D721Med (cell line): ENCODE measurements at regions not wholly inside any gene's neighbourhood (a gene's known extent, or its start where the extent isn't known, plus 50 kb on each side); places are given as distances from the start of the nearest gene placed in this dataset.
"Not testable (repeated sequence)": the region's sequence is repeated elsewhere in the genome, so short reads cannot be mapped to it uniquely, and the experiment has no call there.

Experiments used
- DNase-seq: peaks from one replicate; pipeline ENCODE4 v3.0.0; 2011; ENCODE audit warnings: low spot score; ENCODE audit not compliant: insufficient read length
- FAIRE-seq: peaks from 2 replicates; lab custom pipeline; 2011; peaks lifted over from hg19 to GRCh38; lab: Jason Lieb, UNC

DNA sequence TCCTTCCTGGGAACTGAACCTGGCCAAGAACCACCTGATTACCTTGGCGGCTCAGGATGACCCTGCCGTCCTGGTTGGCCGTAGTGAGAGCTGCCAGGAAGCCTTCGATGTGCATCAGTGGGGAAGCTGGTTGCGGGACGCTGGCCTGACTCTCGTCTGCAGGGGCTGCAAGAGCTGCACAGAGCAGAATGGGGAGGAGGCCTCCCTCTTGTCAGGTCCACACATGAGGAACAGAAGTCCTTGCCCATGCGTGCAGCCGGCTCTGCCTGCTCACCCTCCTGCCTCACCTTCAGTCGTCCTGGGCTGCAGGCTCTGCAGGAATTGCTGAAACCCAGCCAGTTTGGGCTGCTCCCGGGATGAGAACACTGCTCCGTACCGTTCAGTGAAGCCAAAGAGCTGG lies 182.3 kb downstream of the KLRB1 start:
- not testable (repeated sequence) for DNase-seq, FAIRE-seq

DNA sequence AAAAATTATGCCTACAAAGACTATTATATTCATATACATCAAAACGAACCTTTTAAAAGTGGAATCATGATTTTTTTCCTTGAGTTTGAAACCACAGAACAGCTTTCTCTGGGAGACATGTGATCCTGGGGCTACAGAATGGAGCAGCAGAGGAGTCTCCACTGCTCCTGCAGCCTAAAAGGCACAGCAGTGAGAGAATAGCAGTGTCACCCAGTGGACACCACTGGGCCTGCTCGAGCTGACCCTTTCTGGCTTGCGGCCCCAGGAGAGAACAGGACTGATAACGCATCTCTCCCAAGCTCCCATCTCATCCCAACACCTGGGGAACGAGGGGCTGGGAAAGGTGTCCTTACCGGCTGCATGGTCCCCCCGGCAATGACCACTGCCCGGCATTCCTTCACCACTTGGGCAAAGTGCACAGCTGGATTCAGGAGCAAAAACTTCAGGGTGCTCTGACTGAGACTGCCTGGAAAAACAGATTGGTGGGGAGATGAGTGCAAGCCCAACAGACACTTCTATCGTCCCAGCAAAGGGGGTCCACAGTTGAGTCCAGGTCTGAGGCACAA lies 183.5 kb downstream of the KLRB1 start:
- FAIRE-seq, DNase-seq: not testable (repeated sequence)

DNA sequence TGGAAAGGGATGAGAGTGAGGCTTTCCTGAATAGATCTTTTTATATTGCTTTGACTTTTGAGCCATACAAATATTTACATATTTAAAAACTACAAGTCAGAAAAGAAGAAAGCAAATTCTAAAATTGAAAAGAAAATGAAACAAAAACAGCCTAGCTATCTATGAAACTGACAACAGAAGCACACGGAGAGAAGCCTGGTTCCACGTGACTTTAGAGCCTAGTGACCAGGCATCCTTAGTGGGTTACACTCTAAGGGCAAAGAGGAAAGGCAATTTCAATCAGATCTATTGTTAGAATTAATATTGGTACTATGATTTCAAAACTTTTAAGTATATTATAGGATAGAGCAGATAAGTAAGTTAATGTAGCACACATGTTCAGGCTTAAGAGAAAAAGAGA lies 185.0 kb downstream of the KLRB1 start:
- FAIRE-seq, DNase-seq: not testable (repeated sequence)

DNA sequence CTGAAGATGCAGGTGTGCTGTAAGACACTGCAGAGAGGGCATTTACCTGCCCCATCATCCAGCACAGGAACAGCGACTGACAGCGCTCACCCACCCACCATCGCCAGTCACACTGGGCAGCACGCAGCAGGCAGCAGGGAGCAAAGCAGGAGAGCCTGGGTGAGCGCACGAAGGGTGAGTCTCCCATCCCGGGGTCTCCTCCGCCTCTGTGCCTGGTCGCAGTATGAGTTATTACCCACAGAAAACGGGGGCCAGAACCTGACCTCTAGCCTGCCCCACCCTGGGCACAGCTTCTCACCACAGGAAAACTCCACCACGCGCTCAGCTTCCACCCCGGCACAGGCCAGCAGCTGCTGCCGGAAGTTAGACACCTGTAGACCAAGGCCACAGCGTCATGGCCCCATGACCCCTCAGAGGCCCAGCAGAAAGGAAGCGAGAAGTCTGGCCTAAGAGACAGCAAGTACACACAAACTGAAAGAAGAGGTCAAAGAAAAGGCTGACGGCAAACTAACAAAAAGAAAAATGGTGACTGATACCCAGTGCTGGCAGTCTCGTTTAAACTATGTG lies 186.1 kb downstream of the KLRB1 start:
- FAIRE-seq, DNase-seq: not testable (repeated sequence)

DNA sequence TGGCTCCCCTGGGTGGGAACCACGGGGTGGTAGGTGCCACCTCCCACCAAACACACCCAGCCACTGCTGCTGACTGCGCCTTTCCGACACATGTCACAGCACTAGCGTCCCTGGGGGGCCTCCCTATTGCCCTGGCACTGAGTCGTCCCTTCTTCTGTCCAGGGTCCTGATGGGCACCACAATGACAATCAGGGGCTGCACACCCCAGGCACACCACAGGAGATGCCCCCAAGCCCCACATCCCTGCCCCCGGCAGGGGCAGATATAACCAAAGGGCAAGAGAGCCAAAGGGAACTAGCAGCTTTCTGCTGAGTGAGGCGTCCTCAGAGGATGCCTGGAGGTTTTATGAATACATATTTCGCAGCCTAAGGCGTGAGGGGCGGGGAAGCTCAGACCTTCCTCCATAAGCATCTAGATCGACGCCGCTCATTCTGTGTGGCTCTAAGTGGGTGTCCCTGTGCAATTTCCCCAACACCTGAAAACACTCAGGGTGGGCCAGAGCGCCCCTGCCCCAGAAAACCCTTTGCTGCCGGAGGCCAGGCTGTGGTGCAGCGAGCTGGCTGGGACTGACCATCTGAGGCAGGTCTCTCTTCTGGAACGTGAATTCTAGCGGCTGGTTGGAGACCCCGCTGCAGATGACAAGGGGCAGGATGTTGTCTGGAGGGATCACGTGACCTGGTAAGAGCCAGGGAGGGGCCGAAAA lies 186.7 kb downstream of the KLRB1 start:
- not testable (repeated sequence) for DNase-seq, FAIRE-seq

DNA sequence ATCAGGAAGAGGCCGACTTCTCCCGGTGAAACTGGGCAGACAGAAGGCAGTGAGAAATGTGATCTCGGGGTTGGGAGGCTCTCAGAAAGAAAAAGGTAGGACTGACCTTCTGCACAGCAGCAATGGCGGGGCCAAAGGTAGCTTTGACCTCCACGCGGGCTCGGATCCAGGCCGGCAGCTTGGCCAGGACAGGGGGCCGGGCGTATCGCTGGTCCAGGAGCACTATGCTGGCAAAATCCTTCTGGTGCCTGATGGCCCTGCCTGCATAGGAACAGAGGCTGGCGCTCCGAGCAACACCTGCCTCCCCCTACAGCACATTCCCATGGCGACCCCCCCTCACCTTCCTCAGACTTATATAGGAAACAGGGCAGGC lies 189.1 kb downstream of the KLRB1 start:
- FAIRE-seq, DNase-seq: not testable (repeated sequence)

DNA sequence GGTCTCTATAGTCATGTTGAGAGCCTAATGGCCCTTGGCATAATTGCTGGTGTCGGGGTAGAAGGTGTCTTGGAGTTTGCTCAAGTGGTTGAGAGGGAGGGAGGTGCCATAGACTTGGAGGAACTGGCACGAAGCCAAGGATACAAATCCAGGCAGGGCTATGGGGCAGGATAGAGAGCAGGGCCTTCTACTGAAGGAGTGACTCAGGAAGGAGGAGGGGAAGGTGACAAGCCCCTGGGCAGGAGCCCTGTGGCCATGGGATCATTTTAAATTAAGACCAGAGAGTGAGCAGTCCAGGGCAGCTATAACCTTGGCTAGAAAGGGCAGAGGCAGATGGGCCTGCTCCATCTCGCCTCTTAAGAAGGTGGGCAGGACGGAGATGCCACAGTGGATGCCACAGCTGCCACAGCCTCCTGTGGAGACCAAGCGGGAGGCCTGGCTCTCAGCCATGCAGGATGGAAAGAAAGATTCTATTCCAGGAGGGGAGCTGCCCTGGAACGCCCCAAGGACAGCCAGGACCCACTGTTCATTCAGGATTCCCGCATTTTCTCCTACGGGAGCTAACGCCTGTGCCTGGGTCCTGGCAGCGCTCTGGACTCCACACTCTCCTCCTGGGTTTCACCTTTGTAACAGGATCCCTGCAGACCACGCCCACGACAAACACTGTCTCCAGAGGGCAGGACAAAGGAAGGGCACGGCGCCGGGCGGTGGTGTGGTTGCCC lies 189.6 kb downstream of the KLRB1 start:
- not testable (repeated sequence) for DNase-seq, FAIRE-seq

DNA sequence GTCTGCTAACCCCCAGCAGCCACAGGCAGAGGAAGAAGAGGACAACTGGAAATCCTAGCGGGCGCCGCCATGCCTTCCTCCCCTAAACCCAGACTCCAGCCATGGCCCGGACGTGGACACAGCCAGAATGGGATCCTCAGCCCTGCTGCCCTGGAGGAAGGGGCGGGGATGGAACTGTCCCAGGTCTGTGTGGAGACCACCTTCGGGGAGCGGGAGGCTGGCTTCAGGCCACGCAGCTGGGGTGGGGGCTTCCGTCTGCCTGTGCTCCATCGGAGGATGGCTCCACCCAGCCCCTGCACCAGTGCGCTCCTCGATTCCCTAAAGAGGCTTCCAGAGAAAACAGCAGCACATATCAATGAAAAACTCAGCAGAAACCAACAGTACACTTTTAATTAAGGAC lies 190.4 kb downstream of the KLRB1 start:
- not testable (repeated sequence) for FAIRE-seq

DNA sequence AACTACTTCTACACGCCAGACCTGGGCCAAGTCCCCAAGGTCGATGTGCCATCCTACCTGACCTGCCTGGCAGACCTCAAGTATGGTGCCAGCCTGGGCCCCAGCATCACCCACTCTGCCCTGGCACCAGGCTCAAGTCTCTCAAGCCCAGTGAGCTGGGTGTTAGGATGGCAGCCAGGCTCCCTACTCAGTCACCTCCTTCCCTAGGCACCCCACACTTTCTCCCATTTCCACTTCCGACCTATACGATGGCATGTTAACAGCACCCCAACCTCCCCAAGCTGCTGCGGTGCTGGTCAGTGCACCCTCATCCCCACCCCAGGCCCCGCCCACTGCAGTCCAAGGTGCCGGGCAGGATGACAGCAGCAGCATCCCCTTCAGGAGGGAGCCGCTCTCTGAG lies 191.4 kb downstream of the KLRB1 start:
- not testable (repeated sequence) for FAIRE-seq, DNase-seq

More for the DNA sequence above, 190.4 kb downstream of the KLRB1 start:
- not testable (repeated sequence) for DNase-seq

DNA sequence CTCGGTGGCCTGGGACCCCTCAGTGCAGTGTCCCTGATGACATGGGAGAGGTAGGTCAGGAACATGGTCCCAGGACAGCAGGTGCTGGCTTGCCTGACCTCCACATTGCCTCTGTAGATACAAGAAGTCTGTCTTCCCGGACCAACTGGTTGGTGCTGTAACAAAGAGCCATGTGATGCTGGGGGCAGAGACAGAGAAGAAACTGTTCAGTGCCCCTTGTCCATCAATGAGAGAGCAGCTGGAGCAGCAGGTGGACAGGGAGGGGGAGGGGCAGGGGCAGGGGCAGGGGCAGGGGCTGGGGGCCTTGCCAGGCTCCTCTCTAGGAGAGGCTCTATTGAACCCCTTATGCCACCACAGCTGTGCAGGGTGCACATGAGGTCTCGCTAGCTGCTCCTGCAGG lies 191.8 kb downstream of the KLRB1 start:
- DNase-seq, FAIRE-seq: not testable (repeated sequence)

DNA sequence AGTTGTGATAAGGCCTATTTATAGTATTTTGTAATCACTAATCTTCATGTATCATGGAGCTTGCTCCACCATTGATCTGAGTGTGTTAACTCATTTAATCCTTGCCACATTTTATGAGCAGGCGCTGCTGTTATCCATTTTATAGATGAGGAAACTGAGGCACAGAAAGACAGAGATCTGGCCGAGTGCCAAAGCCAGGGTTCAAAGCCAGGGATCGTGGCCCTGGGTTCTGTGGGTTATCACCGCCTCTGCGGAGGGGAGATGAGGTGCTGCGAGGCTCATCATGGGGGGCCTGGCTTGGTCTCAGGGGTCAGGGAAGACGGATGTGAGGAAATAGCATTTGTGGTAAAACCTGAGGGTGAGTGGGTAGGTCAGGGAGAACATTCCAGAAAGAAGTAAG lies 193.9 kb downstream of the KLRB1 start:
- DNase-seq, FAIRE-seq: not testable (repeated sequence)

DNA sequence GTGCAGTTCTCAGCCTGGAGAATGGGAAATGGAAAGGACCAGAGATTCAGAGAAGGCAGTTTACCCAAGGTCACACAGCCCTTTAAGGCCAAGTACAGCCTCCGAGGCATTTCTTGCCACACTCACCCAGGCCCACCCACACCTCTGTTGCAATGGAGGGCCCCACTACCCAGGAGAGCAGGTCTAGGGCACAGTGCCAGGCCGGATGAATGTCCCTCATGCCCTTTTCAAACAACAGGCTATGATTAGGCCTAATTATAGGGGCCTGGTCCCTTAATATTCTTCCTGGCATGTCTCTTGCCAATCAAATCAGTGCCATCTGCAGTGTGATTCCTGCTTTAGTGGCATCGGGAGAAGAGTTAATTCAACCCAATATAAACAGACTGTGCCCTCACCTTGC lies 195.3 kb downstream of the KLRB1 start:
- not testable (repeated sequence) for FAIRE-seq, DNase-seq

DNA sequence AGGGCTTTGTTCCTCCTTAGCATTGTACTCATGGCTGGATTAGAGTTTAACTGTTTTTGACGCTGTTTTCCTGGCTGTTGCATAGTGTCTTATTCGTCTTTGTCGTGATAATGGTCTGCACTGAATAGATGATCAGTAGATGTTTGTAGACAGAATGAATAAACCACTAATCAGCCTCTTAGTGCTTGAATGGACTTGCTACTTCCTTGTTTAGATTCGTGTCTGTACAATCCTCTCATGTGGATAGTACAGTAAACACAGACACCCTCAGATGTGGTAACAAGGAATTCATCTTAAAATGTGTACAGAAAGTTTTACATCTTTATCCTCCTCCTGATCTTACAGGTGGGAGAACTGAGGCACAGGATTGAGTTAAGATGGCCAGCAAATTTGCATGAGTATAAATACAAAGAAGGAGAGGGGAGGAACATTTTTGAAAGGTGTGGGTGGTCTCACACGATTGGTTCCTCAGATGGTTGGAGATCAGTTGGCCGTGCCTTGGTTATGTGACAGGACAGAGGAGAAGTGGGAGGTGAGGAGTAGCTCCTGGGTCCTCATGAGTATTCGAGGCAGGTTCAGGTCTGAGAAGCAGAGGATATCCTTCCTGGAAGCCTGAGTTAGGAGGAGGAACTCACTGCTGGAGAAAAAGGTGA lies 196.0 kb downstream of the KLRB1 start:
- DNase-seq, FAIRE-seq: not testable (repeated sequence)

DNA sequence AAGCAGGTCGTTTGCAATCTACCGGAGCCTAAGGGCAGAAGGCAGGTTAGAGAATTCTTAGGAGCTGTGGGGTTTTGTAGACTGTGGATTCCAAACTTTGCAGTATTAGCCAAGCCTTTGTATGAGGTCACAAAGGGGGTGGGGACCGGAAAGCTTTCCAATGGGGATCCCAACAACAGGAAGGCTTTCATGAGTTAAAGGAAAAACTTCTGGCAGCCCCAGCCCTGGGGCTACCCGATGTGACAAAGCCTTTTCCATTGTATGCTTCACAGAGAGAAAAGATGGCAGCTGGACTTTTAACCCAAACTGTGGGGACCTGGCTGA lies 199.2 kb upstream of the PZP start:
- DNase-seq, FAIRE-seq: not testable (repeated sequence)
